Loucy (cell line): ENCODE measurements at regions not wholly inside any gene's neighbourhood (a gene's known extent, or its start where the extent isn't known, plus 50 kb on each side); places are given as distances from the start of the nearest gene placed in this dataset.

Source experiments
- EZH2phosphoT487 ChIP-seq: fragments of 200-600 bp; IDR thresholded peaks from 2 replicates; pipeline ENCODE4 v1.6.1; 2018; ENCODE audit warnings: antibody characterized with exemption, mild to moderate bottlenecking, moderate library complexity, borderline replicate concordance
- TF ChIP-seq, protein P1 (sequence below): fragments of 200-600 bp; sonication (generic); conservative IDR thresholded peaks from 2 replicates; pipeline ENCODE4 v1.5.1; 2014; ENCODE audit warnings: mild to moderate bottlenecking, antibody characterized with exemption, low read length

DNA sequence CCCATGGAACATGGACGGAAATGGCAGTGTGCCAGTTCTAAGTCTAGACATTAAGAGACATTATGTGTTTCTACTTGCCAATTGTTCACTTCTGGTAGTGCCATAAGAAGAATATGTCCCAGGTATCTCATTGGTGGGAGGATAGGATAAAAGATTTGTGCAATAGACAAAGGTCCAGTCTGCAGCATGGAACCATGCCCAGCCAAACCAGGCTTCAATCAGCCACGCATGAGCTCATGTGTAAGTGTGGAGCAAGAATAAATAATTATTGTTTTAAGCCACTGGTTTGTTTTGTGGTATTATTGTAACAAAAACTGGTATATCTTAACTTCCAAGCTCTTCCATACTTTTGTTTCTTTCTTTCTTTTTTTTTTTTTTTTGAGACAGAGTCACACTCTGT, 153.6 kb upstream of the CTTNBP2 start:
- TF ChIP-seq, protein P1, sequence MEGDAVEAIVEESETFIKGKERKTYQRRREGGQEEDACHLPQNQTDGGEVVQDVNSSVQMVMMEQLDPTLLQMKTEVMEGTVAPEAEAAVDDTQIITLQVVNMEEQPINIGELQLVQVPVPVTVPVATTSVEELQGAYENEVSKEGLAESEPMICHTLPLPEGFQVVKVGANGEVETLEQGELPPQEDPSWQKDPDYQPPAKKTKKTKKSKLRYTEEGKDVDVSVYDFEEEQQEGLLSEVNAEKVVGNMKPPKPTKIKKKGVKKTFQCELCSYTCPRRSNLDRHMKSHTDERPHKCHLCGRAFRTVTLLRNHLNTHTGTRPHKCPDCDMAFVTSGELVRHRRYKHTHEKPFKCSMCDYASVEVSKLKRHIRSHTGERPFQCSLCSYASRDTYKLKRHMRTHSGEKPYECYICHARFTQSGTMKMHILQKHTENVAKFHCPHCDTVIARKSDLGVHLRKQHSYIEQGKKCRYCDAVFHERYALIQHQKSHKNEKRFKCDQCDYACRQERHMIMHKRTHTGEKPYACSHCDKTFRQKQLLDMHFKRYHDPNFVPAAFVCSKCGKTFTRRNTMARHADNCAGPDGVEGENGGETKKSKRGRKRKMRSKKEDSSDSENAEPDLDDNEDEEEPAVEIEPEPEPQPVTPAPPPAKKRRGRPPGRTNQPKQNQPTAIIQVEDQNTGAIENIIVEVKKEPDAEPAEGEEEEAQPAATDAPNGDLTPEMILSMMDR: no peak
- TF ChIP-seq EZH2phosphoT487: no peak
